ENCODE measurements at regions not wholly inside any gene's neighbourhood (a gene's known extent, or its start where the extent isn't known, plus 50 kb on each side); places are given as distances from the start of the nearest gene placed in this dataset.

DNA sequence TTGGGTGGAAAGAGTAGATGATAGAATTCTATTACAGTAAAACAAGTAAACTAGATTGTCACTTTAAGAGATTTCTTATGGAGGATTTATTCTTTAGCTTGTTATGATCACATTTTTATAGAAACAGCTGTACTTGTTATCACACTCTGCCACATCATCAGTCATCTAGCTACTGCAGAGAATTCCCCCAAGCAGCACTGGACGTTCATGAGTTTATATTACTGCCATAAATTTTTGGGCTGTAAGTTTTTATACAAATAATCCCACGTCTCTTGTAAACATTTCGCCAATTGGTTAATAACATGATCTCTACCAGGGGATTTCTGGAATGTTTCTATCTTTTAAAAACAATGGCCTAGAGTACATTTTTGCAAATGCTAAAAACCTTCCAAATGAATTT lies 238.8 kb downstream of the POLR1F start:
- H3K4me3 ChIP-seq (ENCODE audit: control insufficient read depth, low read depth, low read length): no peak overlapping the region
- TF ChIP-seq, protein P1, sequence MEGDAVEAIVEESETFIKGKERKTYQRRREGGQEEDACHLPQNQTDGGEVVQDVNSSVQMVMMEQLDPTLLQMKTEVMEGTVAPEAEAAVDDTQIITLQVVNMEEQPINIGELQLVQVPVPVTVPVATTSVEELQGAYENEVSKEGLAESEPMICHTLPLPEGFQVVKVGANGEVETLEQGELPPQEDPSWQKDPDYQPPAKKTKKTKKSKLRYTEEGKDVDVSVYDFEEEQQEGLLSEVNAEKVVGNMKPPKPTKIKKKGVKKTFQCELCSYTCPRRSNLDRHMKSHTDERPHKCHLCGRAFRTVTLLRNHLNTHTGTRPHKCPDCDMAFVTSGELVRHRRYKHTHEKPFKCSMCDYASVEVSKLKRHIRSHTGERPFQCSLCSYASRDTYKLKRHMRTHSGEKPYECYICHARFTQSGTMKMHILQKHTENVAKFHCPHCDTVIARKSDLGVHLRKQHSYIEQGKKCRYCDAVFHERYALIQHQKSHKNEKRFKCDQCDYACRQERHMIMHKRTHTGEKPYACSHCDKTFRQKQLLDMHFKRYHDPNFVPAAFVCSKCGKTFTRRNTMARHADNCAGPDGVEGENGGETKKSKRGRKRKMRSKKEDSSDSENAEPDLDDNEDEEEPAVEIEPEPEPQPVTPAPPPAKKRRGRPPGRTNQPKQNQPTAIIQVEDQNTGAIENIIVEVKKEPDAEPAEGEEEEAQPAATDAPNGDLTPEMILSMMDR (conservative IDR thresholded peaks at IDR 0.05; ENCODE audit: control insufficient read depth, insufficient read depth, low read depth, low read length): no peak
- DNase-seq (ENCODE audit: low read depth): peak; percentile 10

DNA sequence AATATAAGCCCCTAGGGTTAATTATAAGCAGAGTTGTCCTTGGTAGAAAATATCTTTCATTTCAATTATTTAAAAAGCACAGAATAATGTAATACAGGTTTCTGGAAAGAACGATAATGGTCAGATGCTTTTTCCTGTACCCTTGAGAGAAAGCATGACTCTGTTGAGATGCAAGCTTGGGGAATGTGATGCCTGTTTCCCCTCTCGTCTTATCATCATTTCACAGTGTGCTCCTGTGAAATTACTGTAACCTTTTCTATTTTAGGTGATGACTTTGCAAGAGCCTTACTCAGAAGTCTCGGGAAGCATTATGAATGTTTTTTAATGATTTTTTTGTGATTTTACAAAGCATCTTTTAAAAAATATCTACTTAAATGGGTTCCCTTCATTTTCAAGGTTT lies 243.0 kb downstream of the POLR1F start:
- no peak overlapping the region for H3K4me3 ChIP-seq (ENCODE audit: control insufficient read depth, low read depth, low read length)
- TF ChIP-seq, protein P1 (conservative IDR thresholded peaks at IDR 0.05; ENCODE audit: control insufficient read depth, insufficient read depth, low read depth, low read length): no peak
- DNase-seq (ENCODE audit: low read depth): no peak

DNA sequence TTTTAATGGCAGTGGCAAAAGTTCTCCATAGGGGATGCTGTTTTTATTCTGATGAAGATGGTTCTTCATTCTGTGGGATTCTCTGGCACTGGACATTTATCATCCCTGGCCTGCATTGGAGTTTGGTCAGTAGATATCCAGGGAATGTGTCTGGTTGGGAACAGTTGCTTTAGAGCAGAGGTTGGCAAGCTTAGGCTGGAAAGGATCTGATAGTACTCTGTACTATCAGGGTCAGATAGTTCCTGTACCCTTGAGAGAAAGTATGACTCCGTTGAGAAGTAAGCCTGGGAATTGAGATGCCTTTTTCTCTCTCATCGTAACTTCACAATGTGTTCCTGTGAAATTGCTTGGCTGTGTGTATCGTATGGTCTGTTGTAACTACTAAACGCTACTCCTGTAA lies 244.1 kb downstream of the POLR1F start:
- no peak for DNase-seq (ENCODE audit: low read depth)
- no peak overlapping the region for H3K4me3 ChIP-seq (ENCODE audit: control insufficient read depth, low read depth, low read length)
- TF ChIP-seq, protein P1 (conservative IDR thresholded peaks at IDR 0.05; ENCODE audit: control insufficient read depth, insufficient read depth, low read depth, low read length): no peak

DNA sequence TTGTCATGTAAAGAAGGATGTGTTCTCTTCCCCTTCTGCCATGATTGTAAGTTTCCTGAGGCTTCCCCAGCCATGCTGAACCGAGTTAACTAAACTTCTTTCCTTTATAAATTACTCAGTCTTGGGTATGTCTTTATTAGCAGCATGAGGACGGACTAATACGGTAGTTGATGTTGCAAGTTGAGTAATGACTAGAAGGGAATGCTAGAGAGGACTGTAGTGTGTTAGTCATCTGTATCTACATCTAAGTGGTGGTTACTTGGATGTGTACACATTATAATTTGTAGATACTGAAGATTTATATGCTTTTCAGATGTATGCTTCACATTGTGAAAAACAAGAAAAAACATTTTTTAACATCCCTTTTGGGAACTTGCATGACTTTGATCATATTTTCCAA lies 244.6 kb downstream of the POLR1F start:
- no peak overlapping the region for H3K4me3 ChIP-seq (ENCODE audit: control insufficient read depth, low read depth, low read length)
- DNase-seq (ENCODE audit: low read depth): peak; percentile 71
- TF ChIP-seq, protein P1 (conservative IDR thresholded peaks at IDR 0.05; ENCODE audit: control insufficient read depth, insufficient read depth, low read depth, low read length): no peak

DNA sequence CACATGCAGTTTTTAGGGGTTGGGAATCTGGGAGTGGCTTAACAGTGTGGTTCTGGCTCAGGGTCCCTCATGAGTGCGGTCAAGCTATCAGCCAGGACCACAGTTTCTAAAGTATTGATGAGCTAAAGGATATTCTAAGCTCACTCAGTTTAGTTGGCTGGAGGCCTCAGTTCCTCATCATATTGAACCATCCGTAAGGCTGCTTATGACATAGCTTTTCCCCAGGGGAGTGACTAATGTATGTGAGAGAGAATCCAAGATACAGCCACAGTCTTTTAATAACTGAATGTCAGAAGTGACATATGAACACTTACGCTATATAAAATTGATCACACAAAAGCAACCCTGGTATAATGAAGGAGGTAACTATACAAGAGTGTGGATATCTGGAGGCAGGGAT lies 245.3 kb downstream of the POLR1F start:
- TF ChIP-seq, protein P1 (conservative IDR thresholded peaks at IDR 0.05; ENCODE audit: control insufficient read depth, insufficient read depth, low read depth, low read length): no peak

DNA sequence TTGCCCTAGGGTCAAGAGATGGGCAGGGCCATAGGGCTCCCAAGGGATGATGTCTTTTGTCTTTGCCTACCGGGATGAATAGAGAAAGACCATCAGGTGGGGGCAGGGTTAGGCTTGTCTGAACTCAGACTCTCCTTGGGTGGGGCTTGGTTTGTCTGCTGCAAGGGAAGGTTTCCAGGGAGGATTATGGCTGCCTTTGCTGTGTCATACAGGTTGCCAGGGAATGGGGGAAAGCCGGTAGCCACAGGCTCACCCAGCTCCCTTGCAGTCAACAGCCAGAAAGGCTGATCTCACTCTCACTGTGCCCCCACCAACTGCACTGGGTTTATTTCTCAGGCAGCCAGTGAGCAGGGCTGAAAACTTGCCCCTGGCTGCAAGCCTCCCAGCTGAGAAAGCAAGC lies 253.2 kb downstream of the POLR1F start:
- no peak overlapping the region for H3K4me3 ChIP-seq (ENCODE audit: control insufficient read depth, low read depth, low read length)
- TF ChIP-seq, protein P1 (conservative IDR thresholded peaks at IDR 0.05; ENCODE audit: control insufficient read depth, insufficient read depth, low read depth, low read length): no peak
- DNase-seq (ENCODE audit: low read depth): no peak

More for the DNA sequence above, 245.3 kb downstream of the POLR1F start:
- no peak overlapping the region for H3K4me3 ChIP-seq (ENCODE audit: control insufficient read depth, low read depth, low read length)
- DNase-seq (ENCODE audit: low read depth): peak; percentile 69

DNA sequence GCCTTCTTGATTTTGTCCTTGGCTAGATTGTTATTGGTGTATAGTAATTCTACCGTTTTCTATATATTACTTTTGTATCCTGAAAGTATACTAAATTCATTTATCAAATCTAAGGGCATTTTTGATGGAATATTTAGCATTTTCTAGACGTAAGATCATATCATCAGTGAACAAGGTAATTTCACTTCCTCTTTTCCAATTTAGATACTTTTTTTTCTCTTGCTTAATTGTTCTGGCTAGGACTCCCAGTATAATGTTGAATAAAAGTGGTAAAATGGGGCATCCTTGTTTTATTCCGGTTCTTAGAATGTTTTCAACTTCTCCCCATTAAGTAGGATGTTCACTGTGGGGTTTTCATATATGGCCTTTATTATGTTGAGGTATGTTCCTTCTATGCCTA lies 260.7 kb downstream of the POLR1F start:
- no peak for DNase-seq (ENCODE audit: low read depth)
- TF ChIP-seq, protein P1 (conservative IDR thresholded peaks at IDR 0.05; ENCODE audit: control insufficient read depth, insufficient read depth, low read depth, low read length): no peak
- no peak overlapping the region for H3K4me3 ChIP-seq (ENCODE audit: control insufficient read depth, low read depth, low read length)
